GM21737 (cell line): ENCODE measurements at regions not wholly inside any gene's neighbourhood (a gene's known extent, or its start where the extent isn't known, plus 50 kb on each side); places are given as distances from the start of the nearest gene placed in this dataset.

ENCODE experiments used
- ATAC-seq: cut with Tn5 transposase; IDR thresholded peaks from one replicate; pipeline ENCODE4 v1.9.1; 2021; ENCODE audit warnings: mild to moderate bottlenecking, moderate library complexity; ENCODE audit not compliant: unreplicated experiment

- ATAC-seq, result no peak
Observed at GRCh38 chr11:110801328-110801727, 89.1 kb upstream of the ARHGAP20 start.

- no peak for ATAC-seq
Observed at GRCh38 chr11:110798201-110798900, 86.1 kb upstream of the ARHGAP20 start.

GRCh38 chr11:110797453-110797852, 85.2 kb upstream of the ARHGAP20 start:
- ATAC-seq, result peak; percentile 77

- ATAC-seq, result no peak
Observed at GRCh38 chr11:110795112-110795624, 82.9 kb upstream of the ARHGAP20 start.

GRCh38 chr11:110793556-110793955, 81.3 kb upstream of the ARHGAP20 start:
- ATAC-seq, result no peak

GRCh38 chr11:110791621-110792020, 79.4 kb upstream of the ARHGAP20 start:
- no peak for ATAC-seq

- no peak for ATAC-seq
Observed at GRCh38 chr11:110787680-110788079, 75.4 kb upstream of the ARHGAP20 start.

GRCh38 chr11:110786226-110786902, 74.1 kb upstream of the ARHGAP20 start:
- no peak for ATAC-seq

- ATAC-seq, result no peak
Observed at GRCh38 chr11:110785398-110785797, 73.2 kb upstream of the ARHGAP20 start.

- no peak for ATAC-seq
Observed at GRCh38 chr11:110782616-110783015, 70.4 kb upstream of the ARHGAP20 start.

- ATAC-seq, result no peak
Observed at GRCh38 chr11:110779108-110779507, 66.9 kb upstream of the ARHGAP20 start.

- no peak for ATAC-seq
Observed at GRCh38 chr11:110778343-110778742, 66.1 kb upstream of the ARHGAP20 start.

- ATAC-seq, result no peak
Observed at GRCh38 chr11:110777775-110778174, 65.5 kb upstream of the ARHGAP20 start.

GRCh38 chr11:110776081-110776480, 63.8 kb upstream of the ARHGAP20 start:
- ATAC-seq, result no peak

GRCh38 chr11:110774138-110775014, 62.1 kb upstream of the ARHGAP20 start:
- no peak for ATAC-seq

- no peak for ATAC-seq
Observed at GRCh38 chr11:110773442-110773841, 61.2 kb upstream of the ARHGAP20 start.

GRCh38 chr11:110772863-110773262, 60.6 kb upstream of the ARHGAP20 start:
- ATAC-seq, result no peak

- no peak for ATAC-seq
Observed at GRCh38 chr11:110766316-110766715, 54.1 kb upstream of the ARHGAP20 start.

GRCh38 chr11:110764485-110764884, 52.2 kb upstream of the ARHGAP20 start:
- ATAC-seq, result no peak

- no peak for ATAC-seq
Observed at GRCh38 chr11:110763249-110764011, 51.2 kb upstream of the ARHGAP20 start.

- no peak for ATAC-seq
Observed at GRCh38 chr11:110762590-110762989, 50.4 kb upstream of the ARHGAP20 start.
